ENCODE measurements at regions not wholly inside any gene's neighbourhood (a gene's known extent, or its start where the extent isn't known, plus 50 kb on each side); places are given as distances from the start of the nearest gene placed in this dataset.
"Not testable (repeated sequence)": the region's sequence is repeated elsewhere in the genome, so short reads cannot be mapped to it uniquely, and the experiment has no call there.

DNA sequence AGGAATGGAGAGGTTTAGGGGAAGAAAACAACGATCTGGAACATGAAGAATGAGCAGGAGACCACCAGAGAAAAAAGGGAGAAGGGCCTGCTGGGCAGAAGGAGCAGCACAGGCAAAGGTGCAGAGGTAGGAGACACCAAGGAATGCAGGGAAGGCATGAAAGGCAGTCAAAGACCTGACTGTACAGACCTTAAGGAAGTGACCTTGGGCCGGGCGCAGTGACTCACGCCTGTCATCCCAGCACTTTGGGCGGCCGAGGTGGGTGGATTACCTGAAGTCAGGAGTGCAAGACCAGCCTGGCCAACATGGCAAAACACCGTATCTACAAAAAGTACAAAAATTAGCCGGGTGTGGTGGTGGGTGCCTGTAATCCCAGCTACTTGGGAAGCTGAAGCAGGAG is 157.7 kb upstream of the ATP10A start:
- DNase-seq, result no peak
- ATAC-seq, result no peak
- intact Hi-C loops (cut with micrococcal nuclease), result no loop called here

DNA sequence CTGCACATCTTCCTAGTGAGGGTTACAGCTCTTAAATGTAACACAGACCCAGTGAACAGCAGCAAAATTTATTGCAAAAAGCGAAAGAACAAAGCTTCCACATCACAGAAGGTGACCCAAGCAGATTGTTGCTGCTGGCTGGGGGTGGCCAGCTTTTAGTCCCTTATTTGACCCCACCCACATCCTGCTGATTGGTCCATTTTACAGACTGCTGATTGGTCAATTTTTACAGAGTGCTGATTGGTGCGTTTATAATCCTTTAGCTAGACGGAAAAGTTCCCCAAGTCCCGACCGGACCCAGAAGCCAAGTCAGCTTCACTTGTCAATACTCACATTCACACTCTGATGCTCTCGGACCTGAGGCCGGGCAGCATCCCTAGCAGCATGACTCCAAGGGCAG is 154.5 kb upstream of the ATP10A start:
- ATAC-seq (no peak), DNase-seq (no peak)
- intact Hi-C loops (cut with micrococcal nuclease), result no loop called here

GRCh38 chr15:26015516-26016075 is 152.5 kb upstream of the ATP10A start:
- ATAC-seq, result no peak
- DNase-seq, result no peak
- intact Hi-C loops (cut with micrococcal nuclease), result no loop called here

GRCh38 chr15:26013981-26014380 is 150.9 kb upstream of the ATP10A start:
- no peak for ATAC-seq
- intact Hi-C loops (cut with micrococcal nuclease), result no loop called here
- no peak for DNase-seq

GRCh38 chr15:26011916-26012315 is 148.8 kb upstream of the ATP10A start:
- DNase-seq, result no peak
- intact Hi-C loops (cut with micrococcal nuclease), result no loop called here

GRCh38 chr15:26007151-26007550 is 144.0 kb upstream of the ATP10A start:
- intact Hi-C loops (cut with micrococcal nuclease), result no loop called here
- DNase-seq, result no peak
- ATAC-seq, result no peak

More at GRCh38 chr15:26011916-26012315, 148.8 kb upstream of the ATP10A start:
- no peak for ATAC-seq

- no peak for DNase-seq
- ATAC-seq, result no peak
- intact Hi-C loops (cut with micrococcal nuclease), result no loop called here
These were observed 138.1 kb upstream of the ATP10A start for GRCh38 chr15:26001201-26001600.

DNA sequence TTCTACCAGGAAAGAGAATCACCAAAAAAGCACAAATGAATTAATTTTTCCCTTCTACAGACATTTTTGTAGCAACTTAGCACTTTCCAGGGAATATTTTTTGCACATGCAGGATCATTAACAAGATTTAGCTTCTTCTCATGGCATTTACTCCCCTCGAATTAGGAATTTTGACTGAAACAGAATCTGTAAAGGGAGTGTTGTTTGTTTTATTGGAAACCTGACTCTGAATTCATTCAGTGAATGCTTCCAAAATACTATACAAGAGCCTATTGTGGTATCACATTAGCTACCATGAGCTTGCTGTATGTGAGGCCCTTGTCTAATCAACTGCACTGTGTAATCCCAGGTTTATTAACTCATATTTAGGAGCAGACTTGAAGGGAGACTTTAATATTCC is 130.4 kb upstream of the ATP10A start:
- no peak for DNase-seq
- intact Hi-C loops (cut with micrococcal nuclease), result no loop called here
- ATAC-seq, result no peak

- intact Hi-C loops (cut with micrococcal nuclease), result no loop called here
- ATAC-seq (no peak), DNase-seq (no peak)
These were observed 127.1 kb upstream of the ATP10A start for GRCh38 chr15:25990220-25990619.

GRCh38 chr15:25989327-25989726 is 126.2 kb upstream of the ATP10A start:
- intact Hi-C loops (cut with micrococcal nuclease), result no loop called here
- ATAC-seq, result no peak
- no peak for DNase-seq

DNA sequence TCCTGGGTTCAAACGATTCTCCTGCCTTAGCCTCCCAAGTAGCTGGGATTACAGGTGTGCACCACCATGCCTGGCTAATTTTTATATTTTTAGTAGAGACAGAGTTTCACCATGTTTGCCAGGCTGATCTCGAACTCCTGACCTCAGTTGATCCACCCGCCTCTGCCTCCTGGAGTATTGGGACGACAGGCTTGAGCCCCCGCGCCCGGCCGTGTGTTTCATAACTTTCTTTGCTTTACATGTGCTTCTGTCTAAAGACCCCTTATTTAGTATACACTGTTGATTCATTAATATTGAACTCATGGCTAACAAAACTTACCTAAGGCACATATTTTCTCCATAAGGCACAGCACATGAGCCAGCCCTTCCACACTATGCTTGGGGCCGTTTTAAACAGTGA is 125.6 kb upstream of the ATP10A start:
- ATAC-seq; intact Hi-C loops (cut with micrococcal nuclease); DNase-seq: not testable (repeated sequence)

DNA sequence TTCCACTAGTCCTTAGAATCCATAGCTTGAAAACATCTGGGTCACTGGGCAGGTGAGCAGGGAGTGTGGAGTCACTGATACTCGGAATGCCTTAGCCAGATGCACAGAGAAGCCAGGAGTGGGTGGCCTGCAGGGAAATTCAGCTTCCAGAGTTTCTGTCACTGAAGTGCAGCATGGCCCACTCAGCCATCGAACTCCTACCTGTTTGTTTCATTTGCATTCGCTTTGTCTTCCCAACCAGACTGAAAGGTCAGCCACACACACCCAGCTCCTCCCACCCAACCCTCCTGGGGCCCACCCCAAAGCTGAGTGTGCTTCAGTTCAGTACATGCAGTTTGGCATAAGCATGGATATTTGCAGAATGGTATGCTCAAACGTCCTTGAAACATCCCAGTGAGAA is 124.5 kb upstream of the ATP10A start:
- ATAC-seq (no peak), DNase-seq (no peak)
- intact Hi-C loops (cut with micrococcal nuclease), result no loop called here

- intact Hi-C loops (cut with micrococcal nuclease), result no loop called here
- ATAC-seq (no peak), DNase-seq (no peak)
These were observed 122.0 kb upstream of the ATP10A start for GRCh38 chr15:25985165-25985564.

DNA sequence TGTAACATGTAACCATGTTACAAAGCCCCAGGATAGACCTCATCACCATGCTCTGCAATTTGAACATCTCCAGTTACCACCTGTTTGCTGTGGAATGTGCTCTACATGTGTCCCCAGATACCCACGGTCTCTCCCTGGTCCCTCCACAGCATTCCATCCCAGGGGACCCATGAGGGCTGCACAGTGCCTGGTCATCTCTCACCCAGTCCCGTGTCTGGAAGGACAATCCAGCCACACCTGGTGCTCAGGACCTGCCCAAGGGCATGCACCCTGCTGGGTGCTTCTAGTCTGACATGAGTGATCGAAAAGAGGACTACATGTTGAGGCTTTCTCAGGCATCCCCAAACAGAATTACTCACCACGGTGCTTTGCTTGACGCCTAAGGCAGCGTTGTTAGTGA is 119.6 kb upstream of the ATP10A start:
- DNase-seq (no peak), ATAC-seq (no peak)
- intact Hi-C loops (cut with micrococcal nuclease), result no loop called here

DNA sequence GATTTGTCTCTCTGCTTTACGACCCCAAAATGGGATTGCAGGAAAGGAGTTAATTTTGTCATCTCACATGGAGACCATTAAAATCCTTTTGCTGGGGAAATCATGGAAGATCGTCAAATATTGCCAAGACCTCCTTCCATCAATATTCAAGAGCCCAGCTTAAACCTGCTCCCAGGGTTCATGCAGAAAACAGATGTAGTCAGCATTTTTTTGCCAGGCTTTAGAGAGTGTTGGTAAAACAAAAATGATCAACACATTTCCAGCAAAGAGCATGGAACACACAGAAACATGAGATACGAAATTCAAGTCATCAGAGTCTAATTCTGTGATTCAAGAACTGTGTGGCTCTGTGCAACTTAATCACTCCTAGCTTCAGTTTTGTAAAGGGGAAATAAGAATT is 118.0 kb upstream of the ATP10A start:
- ATAC-seq, result no peak
- intact Hi-C loops (cut with micrococcal nuclease), result no loop called here

GRCh38 chr15:25972141-25972675 is 109.1 kb upstream of the ATP10A start:
- intact Hi-C loops (cut with micrococcal nuclease), result no loop called here
- ATAC-seq, result no peak
- no peak for DNase-seq

More for the DNA sequence above, 118.0 kb upstream of the ATP10A start:
- DNase-seq, result no peak

DNA sequence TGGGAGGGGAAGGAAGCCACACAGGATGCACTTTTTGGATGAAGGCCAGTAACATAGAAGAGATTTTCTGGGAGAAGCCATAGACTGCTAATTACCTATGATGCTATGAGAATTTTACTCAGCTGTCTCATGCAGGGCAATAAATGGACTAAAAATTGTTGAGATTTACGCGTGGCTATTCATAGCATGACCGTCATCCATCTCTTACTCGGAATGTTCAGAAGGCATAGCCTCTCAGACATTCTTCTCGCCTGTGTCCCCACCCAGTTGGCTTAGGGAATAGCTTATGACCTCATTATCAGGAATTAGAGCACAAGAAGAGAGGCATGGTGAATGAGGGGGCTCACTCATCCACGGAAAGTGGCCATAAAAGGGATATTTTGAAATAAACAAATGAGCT is 107.9 kb upstream of the ATP10A start:
- ATAC-seq (no peak), DNase-seq (no peak)
- intact Hi-C loops (cut with micrococcal nuclease), result no loop called here

- ATAC-seq (no peak), DNase-seq (no peak)
- intact Hi-C loops (cut with micrococcal nuclease), result no loop called here
These were observed 106.8 kb upstream of the ATP10A start for GRCh38 chr15:25969886-25970285.

- DNase-seq (no peak), ATAC-seq (no peak)
- intact Hi-C loops (cut with micrococcal nuclease), result no loop called here
These were observed 104.0 kb upstream of the ATP10A start for GRCh38 chr15:25967116-25967515.

DNA sequence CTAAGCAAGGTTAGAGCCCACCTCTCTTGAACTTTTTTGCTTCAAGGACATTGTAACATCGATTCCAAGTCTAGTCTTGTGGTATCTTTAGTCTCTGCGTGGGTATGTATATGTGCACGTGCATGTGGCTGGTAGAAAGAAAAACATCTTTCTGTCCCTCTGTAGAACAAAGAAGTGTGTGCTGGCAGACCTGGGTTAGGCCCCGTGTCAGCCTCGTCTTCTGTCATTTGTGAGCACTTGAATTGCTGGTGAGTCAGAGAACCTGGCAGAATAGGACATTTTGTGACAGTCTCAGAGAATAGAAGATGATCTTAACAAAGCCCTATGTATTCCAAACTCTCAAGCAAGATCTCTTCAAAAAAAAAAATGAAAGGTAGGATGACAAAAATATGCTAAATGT is 102.2 kb upstream of the ATP10A start:
- ATAC-seq, result no peak
- intact Hi-C loops (cut with micrococcal nuclease), result no loop called here
- no peak for DNase-seq

- no peak for ATAC-seq
- no peak for DNase-seq
- intact Hi-C loops (cut with micrococcal nuclease), result no loop called here
These were observed 97.1 kb upstream of the ATP10A start for GRCh38 chr15:25960273-25960672.

- intact Hi-C loops (cut with micrococcal nuclease), result no loop called here
- DNase-seq, result no peak
- no peak for ATAC-seq
These were observed 96.0 kb upstream of the ATP10A start for GRCh38 chr15:25959100-25959499.
